ENCODE measurements at regions not wholly inside any gene's neighbourhood (a gene's known extent, or its start where the extent isn't known, plus 50 kb on each side); places are given as distances from the start of the nearest gene placed in this dataset.

DNA sequence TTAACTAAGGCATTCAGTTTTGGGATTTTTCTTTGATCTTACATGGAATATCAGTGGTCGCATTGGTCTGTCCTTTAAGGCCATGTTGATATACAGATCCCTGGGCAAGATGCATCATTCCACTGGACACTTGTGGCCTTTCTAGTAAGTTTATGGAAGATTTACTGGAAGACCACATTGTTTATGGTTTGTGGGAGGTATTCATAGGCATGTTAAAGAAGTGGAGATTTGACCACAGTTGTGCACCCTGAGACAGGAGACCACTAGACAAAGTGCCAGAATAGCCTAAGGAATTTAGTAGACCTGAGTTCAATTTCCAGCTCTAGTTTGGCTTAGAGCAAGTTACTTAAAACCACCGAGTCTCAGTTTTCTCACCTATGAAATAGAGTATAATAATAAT, 383.1 kb upstream of the PAPPA start:
- no peak for DNase-seq (ENCODE audit: extremely low read depth, low read depth)
- TF ChIP-seq, protein P1, sequence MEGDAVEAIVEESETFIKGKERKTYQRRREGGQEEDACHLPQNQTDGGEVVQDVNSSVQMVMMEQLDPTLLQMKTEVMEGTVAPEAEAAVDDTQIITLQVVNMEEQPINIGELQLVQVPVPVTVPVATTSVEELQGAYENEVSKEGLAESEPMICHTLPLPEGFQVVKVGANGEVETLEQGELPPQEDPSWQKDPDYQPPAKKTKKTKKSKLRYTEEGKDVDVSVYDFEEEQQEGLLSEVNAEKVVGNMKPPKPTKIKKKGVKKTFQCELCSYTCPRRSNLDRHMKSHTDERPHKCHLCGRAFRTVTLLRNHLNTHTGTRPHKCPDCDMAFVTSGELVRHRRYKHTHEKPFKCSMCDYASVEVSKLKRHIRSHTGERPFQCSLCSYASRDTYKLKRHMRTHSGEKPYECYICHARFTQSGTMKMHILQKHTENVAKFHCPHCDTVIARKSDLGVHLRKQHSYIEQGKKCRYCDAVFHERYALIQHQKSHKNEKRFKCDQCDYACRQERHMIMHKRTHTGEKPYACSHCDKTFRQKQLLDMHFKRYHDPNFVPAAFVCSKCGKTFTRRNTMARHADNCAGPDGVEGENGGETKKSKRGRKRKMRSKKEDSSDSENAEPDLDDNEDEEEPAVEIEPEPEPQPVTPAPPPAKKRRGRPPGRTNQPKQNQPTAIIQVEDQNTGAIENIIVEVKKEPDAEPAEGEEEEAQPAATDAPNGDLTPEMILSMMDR (IDR thresholded peaks at IDR 0.05; ENCODE audit: low read depth, low read length, missing control alignments): no peak
- H3K4me3 ChIP-seq (replicated peaks; ENCODE audit: low read depth, low read length): no peak overlapping the region

DNA sequence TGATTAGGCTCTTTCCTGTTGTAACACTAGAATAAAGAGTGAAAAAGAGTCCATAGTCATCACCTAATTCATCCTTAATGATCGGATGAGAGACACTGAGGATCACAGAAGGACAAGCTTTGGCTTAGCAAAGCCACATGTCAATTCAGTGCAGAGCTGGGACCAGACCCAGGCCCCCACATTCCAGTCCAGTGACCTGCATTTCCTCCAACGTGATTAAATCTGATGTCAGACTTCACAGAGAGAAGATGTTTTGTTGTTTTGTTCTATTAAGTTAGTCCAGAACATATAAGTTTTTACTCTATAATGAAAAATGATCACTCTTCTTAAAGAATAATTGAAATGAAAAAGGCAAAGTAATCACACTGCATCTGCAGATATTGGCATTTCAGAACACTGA, 377.9 kb upstream of the PAPPA start:
- TF ChIP-seq, protein P1 (IDR thresholded peaks at IDR 0.05; ENCODE audit: low read depth, low read length, missing control alignments): no peak
- no peak overlapping the region for H3K4me3 ChIP-seq (replicated peaks; ENCODE audit: low read depth, low read length)
- no peak for DNase-seq (ENCODE audit: extremely low read depth, low read depth)

DNA sequence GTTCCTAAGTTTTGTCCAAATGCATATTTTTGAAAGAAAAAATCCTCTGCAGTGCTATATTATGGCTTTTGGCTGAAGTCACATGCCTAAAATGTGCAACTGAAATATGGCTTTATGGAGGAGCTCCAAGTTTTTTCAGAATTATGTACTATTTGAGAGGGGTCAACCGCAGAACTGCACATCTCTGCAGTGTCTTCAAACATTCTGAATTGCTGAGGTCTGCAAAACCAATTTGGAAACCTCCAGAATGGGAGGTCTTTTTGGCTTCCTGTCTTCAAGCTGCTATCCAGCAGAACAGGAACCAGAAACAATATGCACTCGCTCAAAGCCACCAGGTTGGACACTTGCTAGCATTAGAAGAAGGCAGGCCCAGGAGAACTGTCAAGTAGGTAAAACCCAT, 376.0 kb upstream of the PAPPA start:
- no peak for DNase-seq (ENCODE audit: extremely low read depth, low read depth)
- TF ChIP-seq, protein P1 (IDR thresholded peaks at IDR 0.05; ENCODE audit: low read depth, low read length, missing control alignments): no peak
- H3K4me3 ChIP-seq (replicated peaks; ENCODE audit: low read depth, low read length): no peak overlapping the region

DNA sequence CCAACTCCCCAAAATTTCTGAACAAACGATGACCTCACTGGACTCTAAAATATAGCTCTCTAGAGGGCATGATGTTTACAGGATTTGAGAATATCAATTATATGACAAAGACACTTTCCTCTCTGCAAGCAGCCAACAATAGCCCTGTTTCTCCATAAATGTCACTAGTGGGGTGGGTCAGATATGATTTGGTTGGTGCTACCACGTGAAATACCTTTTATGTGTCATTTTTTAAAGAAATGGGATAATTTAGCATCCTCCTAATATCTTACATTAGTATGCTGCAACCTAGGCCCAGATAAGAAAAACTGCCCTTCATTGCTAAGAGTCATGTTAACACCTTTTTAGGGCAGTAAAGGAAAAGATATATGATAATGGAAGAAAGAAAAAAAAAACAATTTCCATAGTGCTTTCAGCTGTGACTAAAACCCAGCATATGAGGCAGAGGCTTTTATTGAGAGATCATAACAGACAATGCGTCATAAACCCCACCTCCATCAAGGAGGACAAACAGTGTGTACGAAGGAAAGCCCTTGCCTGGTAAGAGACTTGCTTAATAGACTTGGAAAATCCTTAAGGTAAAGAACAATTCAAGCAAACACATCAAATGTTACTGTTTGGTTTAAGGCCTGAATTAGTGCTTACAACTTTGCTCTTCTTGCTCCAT, 372.4 kb upstream of the PAPPA start:
- no peak overlapping the region for H3K4me3 ChIP-seq (replicated peaks; ENCODE audit: low read depth, low read length)
- TF ChIP-seq, protein P1 (IDR thresholded peaks at IDR 0.05; ENCODE audit: low read depth, low read length, missing control alignments): no peak
- no peak for DNase-seq (ENCODE audit: extremely low read depth, low read depth)

DNA sequence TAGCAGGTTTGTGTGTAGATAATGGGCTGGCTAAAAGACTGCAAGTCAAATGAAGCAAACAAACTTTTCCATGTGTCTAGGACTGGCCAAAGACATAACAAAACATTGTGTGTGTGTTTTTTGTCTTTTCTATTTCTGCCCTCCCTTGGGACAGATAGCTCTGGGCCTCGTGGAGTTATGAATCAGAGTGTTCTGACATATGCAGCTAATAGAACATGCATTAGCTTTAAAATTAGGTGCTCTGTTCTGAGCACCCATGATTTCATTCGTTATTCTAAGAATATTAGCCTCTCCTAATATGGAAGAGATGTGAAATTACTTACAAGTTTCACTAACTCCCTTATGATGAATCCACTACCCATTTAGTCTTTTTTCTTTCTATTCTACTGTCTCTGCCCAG, 367.3 kb upstream of the PAPPA start:
- TF ChIP-seq, protein P1 (IDR thresholded peaks at IDR 0.05; ENCODE audit: low read depth, low read length, missing control alignments): no peak
- DNase-seq (ENCODE audit: extremely low read depth, low read depth): no peak
- H3K4me3 ChIP-seq (replicated peaks; ENCODE audit: low read depth, low read length): no peak overlapping the region

DNA sequence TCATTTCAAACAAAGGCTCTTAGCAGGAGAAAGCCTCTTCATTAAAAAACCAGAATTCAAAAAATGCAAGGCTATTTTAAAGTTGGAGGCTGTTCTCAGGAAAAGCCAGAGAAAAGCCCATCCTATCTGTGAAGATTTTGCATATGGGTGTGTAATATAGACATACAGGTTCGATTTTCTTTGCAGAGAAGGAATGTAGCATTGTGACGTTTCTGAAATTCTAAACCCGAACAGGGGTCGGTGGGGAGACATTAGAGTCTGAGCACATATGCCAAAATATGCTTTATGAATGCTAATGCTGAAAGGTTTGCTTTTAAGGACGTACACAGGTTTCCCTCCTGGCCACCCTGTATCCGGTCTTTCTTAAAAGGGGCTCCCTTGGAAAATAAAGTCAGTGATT, 363.1 kb upstream of the PAPPA start:
- no peak overlapping the region for H3K4me3 ChIP-seq (replicated peaks; ENCODE audit: low read depth, low read length)
- DNase-seq (ENCODE audit: extremely low read depth, low read depth): no peak
- TF ChIP-seq, protein P1 (IDR thresholded peaks at IDR 0.05; ENCODE audit: low read depth, low read length, missing control alignments): no peak

DNA sequence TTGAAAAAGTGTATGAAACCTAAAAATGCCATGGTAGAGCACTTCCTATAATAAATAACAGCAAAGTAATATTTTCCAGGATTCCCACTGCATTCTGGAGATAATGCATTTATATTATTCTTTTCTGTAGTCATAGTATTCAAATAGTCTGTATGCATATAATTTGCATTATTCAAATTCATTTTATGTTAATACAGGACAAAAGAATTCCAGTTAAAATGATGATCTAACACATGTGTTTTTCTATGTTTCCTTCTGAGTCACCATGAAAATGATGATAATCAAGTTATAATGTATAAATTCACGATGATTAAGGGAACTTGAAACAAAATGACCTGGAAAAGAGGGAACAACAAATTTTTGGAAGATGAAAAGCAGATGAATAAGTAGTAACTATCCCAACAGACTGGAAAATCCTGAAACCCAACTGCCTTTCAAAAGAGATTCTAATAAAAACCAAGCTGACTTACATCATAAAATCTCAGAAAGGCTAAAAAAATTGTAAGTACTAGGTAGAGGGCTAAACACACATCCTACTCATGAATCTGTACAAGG, 358.6 kb upstream of the PAPPA start:
- no peak for DNase-seq (ENCODE audit: extremely low read depth, low read depth)
- TF ChIP-seq, protein P1 (IDR thresholded peaks at IDR 0.05; ENCODE audit: low read depth, low read length, missing control alignments): no peak
- no peak overlapping the region for H3K4me3 ChIP-seq (replicated peaks; ENCODE audit: low read depth, low read length)

Measured in HFF-Myc (cell line).